Esophagus muscularis mucosa (tissue), 4 donors: ENCODE measurements at regions not wholly inside any gene's neighbourhood (a gene's known extent, or its start where the extent isn't known, plus 50 kb on each side); places are given as distances from the start of the nearest gene placed in this dataset.

ENCODE experiments used
- CTCF ChIP-seq, 3 experiments: fragments of 200-600 bp in 2 of 3; fragments of 450-650 bp in 1 of 3; sonication (generic) in 2 of 3; IDR thresholded peaks; one replicate each; pipeline ENCODE4 v1.5.1; 2017 to 2019; ENCODE audit warnings: antibody characterized with exemption in 3 of 3, mild to moderate bottlenecking in 2 of 3, moderate library complexity in 1 of 3
- EP300 ChIP-seq: sonication (generic); formaldehyde crosslinking; IDR thresholded peaks from one replicate; pipeline ENCODE4 v1.6.1; 2017; ENCODE audit warnings: antibody characterized with exemption
- POLR2AphosphoS5 ChIP-seq, 2 donors: sonication (generic); formaldehyde crosslinking; IDR thresholded peaks; one replicate each; pipeline ENCODE4 v1.6.1; 2017; ENCODE audit warnings: antibody characterized with exemption in 2 of 2

GRCh38 chr7:15820319-15820718, 133.8 kb upstream of the MEOX2 start:
- TF ChIP-seq EP300 (no peak), POLR2AphosphoS5 (IDR thresholded peaks at IDR 0.05) (no peak), CTCF (IDR thresholded peaks at IDR 0.05) (no peak)
